NCI-H524 treated with DMSO at 0.1 percent for 48 hours (cell line): ENCODE measurements at regions not wholly inside any gene's neighbourhood (a gene's known extent, or its start where the extent isn't known, plus 50 kb on each side); places are given as distances from the start of the nearest gene placed in this dataset.

Experiments
- DNase-seq: peaks from one replicate; lab custom pipeline; 2025; lab: John Stamatoyannopoulos, UW

GRCh38 chr6:4322846-4323309 is 187.5 kb upstream of the ECI2 start:
- no peak for DNase-seq

- DNase-seq: no peak
These were observed 186.9 kb upstream of the ECI2 start for GRCh38 chr6:4322134-4322845.

GRCh38 chr6:4320860-4321259 is 185.5 kb upstream of the ECI2 start:
- no peak for DNase-seq

- peak; percentile 92 for DNase-seq
These were observed 184.8 kb upstream of the ECI2 start for GRCh38 chr6:4319981-4320683.

GRCh38 chr6:4318321-4318720 is 182.9 kb upstream of the ECI2 start:
- DNase-seq: no peak

- no peak for DNase-seq
These were observed 181.6 kb upstream of the ECI2 start for GRCh38 chr6:4316867-4317400.

DNA sequence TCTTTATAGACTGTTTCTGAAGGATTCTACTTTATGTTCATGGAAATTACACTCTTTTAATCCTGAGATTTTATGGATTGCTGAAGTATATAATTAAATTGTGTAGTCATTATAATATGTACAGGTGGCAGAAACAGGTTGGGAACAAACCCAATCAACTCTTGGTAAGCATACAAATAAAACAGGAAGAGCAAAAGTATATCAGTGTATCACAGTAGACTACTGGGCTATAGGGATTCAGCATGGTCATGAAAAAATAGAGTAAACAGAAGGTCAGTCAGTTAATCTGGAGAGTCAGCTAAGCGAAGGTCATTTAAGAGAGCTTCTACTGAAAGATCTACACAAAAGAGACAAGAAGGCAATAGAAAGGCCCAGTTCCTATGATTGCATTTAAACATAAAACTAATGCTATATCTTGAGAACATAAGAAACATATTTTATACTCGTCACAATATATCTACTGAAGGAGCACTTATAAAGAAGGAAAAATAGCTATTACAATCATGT is 178.9 kb upstream of the ECI2 start:
- no peak for DNase-seq

- no peak for DNase-seq
These were observed 177.8 kb upstream of the ECI2 start for GRCh38 chr6:4313044-4313686.

GRCh38 chr6:4311976-4312860 is 176.8 kb upstream of the ECI2 start:
- DNase-seq: no peak

DNA sequence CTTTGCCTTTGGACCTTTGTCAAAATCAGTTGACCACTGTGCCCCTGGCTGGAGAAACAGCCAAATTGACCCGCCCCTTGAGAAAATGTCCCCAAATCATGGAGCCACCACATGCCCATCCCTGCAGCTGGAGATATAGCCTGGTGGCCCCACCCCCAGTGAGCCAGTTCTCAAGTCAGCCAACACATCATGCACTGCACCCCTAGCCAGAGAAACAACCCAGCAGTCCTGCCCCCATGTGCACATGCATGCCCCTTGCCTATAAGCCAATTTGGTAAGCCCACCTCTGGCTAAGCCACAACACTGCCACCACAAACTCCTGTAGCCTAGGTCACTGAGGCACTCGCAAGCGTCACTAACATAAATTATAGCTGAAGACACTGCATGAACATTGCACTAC is 174.2 kb upstream of the ECI2 start:
- DNase-seq: no peak

DNA sequence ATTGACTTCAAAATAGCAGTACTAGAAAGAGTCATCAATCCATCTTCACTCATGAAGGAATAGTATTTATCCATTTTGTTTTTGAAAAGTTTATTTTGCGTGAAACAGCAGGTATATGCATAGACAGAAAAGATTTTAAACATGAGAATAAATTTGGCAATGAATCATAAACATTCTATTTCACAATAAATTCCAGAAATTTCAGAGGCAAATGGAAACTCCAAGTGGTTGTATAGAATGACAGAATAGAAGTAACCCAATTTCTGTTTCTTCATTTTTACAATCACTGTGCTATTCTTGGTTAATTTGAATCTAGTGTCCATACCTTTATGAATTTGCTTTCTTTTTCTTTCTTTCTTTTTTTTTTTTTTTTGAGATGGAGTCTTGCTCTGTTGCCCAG is 173.0 kb upstream of the ECI2 start:
- DNase-seq: no peak

DNA sequence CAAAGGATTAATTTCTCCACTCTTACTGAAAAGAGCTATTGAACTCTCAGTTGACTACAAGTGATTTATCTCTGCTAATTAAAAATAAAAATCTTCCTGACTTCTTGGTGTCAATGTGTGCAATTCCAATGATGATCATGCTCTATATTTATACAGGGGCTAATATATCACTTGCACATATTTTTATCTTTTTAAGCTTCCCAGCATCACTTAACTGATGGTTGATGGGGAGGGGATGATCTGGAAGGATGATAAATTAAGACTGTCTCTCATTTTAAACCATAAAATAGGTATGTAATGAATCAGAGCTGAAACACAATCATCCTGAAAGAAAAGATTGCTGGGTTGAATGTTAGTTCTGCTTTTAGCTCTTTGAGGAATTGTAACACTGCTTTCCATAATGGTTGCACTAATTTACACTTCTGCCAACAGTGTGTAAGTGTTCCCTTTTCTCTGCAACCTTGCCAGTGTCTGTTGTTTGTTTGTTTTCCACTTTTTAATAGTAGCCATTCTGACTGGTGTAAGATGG is 169.6 kb upstream of the ECI2 start:
- no peak for DNase-seq

- DNase-seq: no peak
These were observed 168.3 kb upstream of the ECI2 start for GRCh38 chr6:4303638-4304037.

DNA sequence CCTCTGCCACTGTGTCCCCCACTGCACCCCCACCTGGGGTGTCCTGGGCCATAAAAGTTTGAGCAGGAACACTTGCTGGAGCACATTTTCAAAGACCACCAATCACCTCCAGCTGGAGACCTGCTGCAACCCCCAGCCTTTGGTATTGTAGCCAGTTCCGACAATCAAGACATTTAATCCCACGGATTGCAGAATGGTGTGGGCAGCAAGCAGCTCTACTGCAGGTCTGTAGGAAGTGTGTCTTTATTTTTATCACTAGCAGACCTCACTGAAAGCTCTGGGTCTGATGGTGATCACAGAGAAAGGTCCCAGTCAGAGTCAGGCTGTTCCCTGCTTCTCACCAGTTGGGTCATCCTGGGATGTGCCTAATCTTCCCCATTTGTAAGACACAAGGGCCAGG is 167.1 kb upstream of the ECI2 start:
- no peak for DNase-seq

DNA sequence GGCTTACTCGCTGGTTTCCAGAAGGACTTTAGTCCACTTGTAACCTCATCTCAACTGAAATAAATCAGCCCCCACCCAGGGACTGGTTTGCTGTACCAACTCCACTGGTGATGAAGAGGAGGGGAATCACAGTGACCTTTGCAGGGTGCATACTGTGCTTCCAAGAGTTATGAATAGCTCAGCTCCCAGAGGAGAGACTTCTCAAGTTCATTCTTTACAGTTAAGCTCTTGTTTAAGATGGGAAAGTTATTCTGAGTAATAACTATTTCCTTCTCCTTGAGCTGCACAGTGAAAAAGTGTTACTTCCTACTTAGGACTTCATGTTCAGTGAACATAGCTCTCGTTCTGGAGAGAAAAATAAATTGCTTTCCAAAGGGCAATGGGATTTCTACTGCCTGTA is 166.5 kb upstream of the ECI2 start:
- no peak for DNase-seq

GRCh38 chr6:4300917-4301316 is 165.5 kb upstream of the ECI2 start:
- no peak for DNase-seq

DNA sequence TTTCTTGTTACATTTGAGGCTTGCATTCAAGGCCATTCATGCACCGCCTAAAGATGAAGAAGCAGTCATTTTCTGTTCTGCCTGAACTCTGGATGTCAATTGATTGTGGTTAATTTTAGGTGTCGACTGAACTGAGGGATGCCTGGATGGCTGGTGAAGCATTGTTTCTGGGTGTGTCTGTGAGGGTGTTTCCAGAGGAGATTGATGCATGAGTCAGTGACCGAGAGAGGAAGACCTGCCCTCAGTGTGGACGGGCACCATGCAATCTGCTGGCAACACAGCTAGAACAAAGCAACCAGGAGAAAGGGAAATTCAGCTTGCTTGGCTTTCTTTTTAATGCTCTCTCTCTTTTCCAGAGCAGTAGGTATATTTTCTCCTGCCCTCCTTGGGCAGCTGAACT is 164.1 kb upstream of the ECI2 start:
- DNase-seq: no peak

- DNase-seq: no peak
These were observed 162.0 kb upstream of the ECI2 start for GRCh38 chr6:4297348-4297747.

GRCh38 chr6:4296552-4296951 is 161.2 kb upstream of the ECI2 start:
- DNase-seq: no peak

GRCh38 chr6:4295783-4296155 is 160.4 kb upstream of the ECI2 start:
- no peak for DNase-seq

- DNase-seq: no peak
These were observed 159.8 kb upstream of the ECI2 start for GRCh38 chr6:4295058-4295782.
